ENCODE measurements at regions not wholly inside any gene's neighbourhood (a gene's known extent, or its start where the extent isn't known, plus 50 kb on each side); places are given as distances from the start of the nearest gene placed in this dataset.

- no peaks in the 10 kb centered on the region for H3K9me3 ChIP-seq (ENCODE audit: control insufficient read depth in 1 of 2, insufficient read depth in 1 of 2, low read length in 2 of 2)
- ChIA-PET CTCF (no interaction called here), POLR2A (no interaction called here)
- Mint-ChIP-seq H3K36me3 (ENCODE audit: low read depth) (no peaks in the 10 kb centered on the region), H3K4me3 (no peak overlapping the region), H3K27me3 (no peaks in the 10 kb centered on the region), H3K4me1 (ENCODE audit: low read depth) (no peaks in the 10 kb centered on the region), H3K9me3 (no peaks in the 10 kb centered on the region), H3K27ac (no peak overlapping the region)
- DNase-seq = no peak
- ATAC-seq (ENCODE audit: poor library complexity) = no peak
- no peak for TF ChIP-seq CTCF (IDR thresholded peaks at IDR 0.05)
- H3K27ac ChIP-seq (ENCODE audit: low read depth in 1 of 2, low read length in 2 of 2) = no peak overlapping the region
- no peaks in the 10 kb centered on the region for H3K27me3 ChIP-seq (ENCODE audit: control insufficient read depth in 1 of 2, insufficient read depth in 2 of 2, low read length in 2 of 2)
- no peaks in the 10 kb centered on the region for H3K4me1 ChIP-seq (ENCODE audit: insufficient read depth, low read length)
- H3K4me3 ChIP-seq (ENCODE audit: low read length) = no peak overlapping the region
- intact Hi-C loops (cut with DNase I, micrococcal nuclease) = no loop called here
- no peaks in the 10 kb centered on the region for H3K36me3 ChIP-seq (ENCODE audit: insufficient read depth, low read length)
Measured at GRCh38 chr3:27575499-27575898, 91.3 kb upstream of the SLC4A7 start.

- H3K27me3 Mint-ChIP-seq = no peaks in the 10 kb centered on the region
- no peak for ATAC-seq (ENCODE audit: poor library complexity)
- no peak overlapping the region for H3K4me3 Mint-ChIP-seq
Measured at GRCh38 chr3:27574438-27574795, 90.2 kb upstream of the SLC4A7 start.

GRCh38 chr3:27573780-27574437 is 89.7 kb upstream of the SLC4A7 start:
- POLR2A ChIA-PET = no interaction called here
- no peak overlapping the region for H3K4me3 Mint-ChIP-seq

More at GRCh38 chr3:27574438-27574795, 90.2 kb upstream of the SLC4A7 start:
- TF ChIP-seq CTCF (IDR thresholded peaks at IDR 0.05) = no peak
- Histone ChIP-seq H3K9me3 (ENCODE audit: control insufficient read depth in 1 of 2, insufficient read depth in 1 of 2, low read length in 2 of 2) (no peaks in the 10 kb centered on the region), H3K36me3 (ENCODE audit: insufficient read depth, low read length) (no peaks in the 10 kb centered on the region), H3K4me3 (ENCODE audit: low read length) (no peak overlapping the region), H3K27ac (ENCODE audit: low read depth in 1 of 2, low read length in 2 of 2) (no peak overlapping the region), H3K4me1 (ENCODE audit: insufficient read depth, low read length) (no peaks in the 10 kb centered on the region), H3K27me3 (ENCODE audit: control insufficient read depth in 1 of 2, insufficient read depth in 2 of 2, low read length in 2 of 2) (no peaks in the 10 kb centered on the region)
- H3K9me3 Mint-ChIP-seq = no peaks in the 10 kb centered on the region
- intact Hi-C loops (cut with DNase I, micrococcal nuclease) = no loop called here
- no peaks in the 10 kb centered on the region for H3K36me3 Mint-ChIP-seq (ENCODE audit: low read depth)
- H3K27ac Mint-ChIP-seq = no peak overlapping the region
- H3K4me1 Mint-ChIP-seq (ENCODE audit: low read depth) = no peaks in the 10 kb centered on the region
- POLR2A ChIA-PET = no interaction called here
- no peak for DNase-seq
- CTCF ChIA-PET = interaction anchor here (1.1 kb wide), 1 partner anchor 775 kb away, joined by 3 read pairs; no protein-coding TSS in a partner anchor

More at GRCh38 chr3:27573780-27574437, 89.7 kb upstream of the SLC4A7 start:
- intact Hi-C loops (cut with DNase I, micrococcal nuclease) = no loop called here
- Mint-ChIP-seq H3K36me3 (ENCODE audit: low read depth) (no peaks in the 10 kb centered on the region), H3K9me3 (no peaks in the 10 kb centered on the region), H3K4me1 (ENCODE audit: low read depth) (no peaks in the 10 kb centered on the region), H3K27me3 (no peaks in the 10 kb centered on the region), H3K27ac (no peak overlapping the region)
- Histone ChIP-seq H3K36me3 (ENCODE audit: insufficient read depth, low read length) (no peaks in the 10 kb centered on the region), H3K4me1 (ENCODE audit: insufficient read depth, low read length) (no peaks in the 10 kb centered on the region), H3K27me3 (ENCODE audit: control insufficient read depth in 1 of 2, insufficient read depth in 2 of 2, low read length in 2 of 2) (no peaks in the 10 kb centered on the region), H3K4me3 (ENCODE audit: low read length) (no peak overlapping the region), H3K9me3 (ENCODE audit: control insufficient read depth in 1 of 2, insufficient read depth in 1 of 2, low read length in 2 of 2) (no peaks in the 10 kb centered on the region), H3K27ac (ENCODE audit: low read depth in 1 of 2, low read length in 2 of 2) (no peak overlapping the region)
- TF ChIP-seq CTCF (IDR thresholded peaks at IDR 0.05) = no peak
- CTCF ChIA-PET = interaction anchor here (0.7 to 1.1 kb wide), 2 partner anchors 369 to 776 kb away, joined by 3 read pairs; no protein-coding TSS in a partner anchor
- DNase-seq = no peak
- no peak for ATAC-seq (ENCODE audit: poor library complexity)
